HG02943 (cell line): ENCODE measurements at regions not wholly inside any gene's neighbourhood (a gene's known extent, or its start where the extent isn't known, plus 50 kb on each side); places are given as distances from the start of the nearest gene placed in this dataset.

Experiments used
- ATAC-seq: cut with Tn5 transposase; IDR thresholded peaks from one replicate; pipeline ENCODE4 v1.9.1; 2021; ENCODE audit warnings: mild to moderate bottlenecking, low read depth, moderate library complexity; ENCODE audit not compliant: unreplicated experiment

DNA sequence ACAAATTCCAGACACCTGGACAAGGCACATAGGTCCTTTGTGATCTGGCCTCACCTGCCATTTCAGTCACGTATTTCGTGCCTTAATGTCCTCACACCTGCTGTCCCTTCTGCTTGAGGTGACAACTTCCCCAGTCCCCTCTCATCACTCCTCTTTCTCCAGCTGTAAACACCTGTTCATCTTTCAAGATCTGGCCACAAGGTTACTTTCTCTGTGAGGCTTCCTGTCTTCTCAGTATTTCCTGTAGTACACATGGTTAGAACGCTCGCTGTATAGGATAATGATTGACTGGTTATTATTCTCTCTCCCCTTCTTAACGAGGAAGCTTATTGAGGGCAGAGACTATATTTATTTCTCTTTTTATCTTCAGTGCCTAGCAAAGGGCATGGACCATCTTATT, 74.5 kb upstream of the PMFBP1 start:
- peak; percentile 97 for ATAC-seq

DNA sequence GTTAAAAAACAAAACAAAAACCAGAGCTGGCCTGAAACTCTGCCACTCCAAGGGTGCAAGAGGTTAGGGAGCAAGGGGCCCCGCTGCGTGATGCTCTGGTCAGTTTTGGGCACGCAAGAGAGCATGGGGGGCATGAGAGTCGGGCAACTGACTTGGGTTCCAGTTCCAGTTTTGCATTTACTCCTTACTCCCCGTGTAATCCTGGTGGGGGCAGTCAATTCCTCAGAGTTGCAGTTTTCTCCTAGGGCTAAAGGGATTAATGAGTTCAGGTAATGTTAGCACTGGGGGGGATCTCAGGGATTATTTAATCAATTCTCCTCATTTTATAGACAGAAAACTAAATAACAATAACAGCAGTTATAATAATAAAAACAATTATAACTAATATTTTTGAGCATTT, 72.9 kb upstream of the PMFBP1 start:
- no peak for ATAC-seq

DNA sequence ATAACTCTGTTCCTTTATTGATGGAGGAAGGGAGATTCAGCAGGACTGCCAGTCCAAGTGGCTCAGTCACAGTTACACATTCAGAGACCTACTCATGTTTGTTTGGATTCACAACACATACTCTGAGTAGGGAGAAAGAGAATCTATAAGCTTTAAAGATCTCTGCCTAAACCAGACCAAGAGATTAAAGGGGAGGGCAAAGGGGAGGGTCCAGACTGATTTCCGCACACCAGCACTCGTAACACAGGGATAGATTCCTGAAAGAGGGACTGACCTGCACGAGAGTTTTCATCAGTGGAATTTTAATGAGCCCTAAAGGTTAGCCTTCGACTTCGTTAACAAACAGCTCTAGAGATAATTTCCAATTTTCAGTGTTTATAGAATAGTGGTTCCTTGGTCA, 71.7 kb upstream of the PMFBP1 start:
- no peak for ATAC-seq

GRCh38 chr16:72242757-72243156, 70.8 kb upstream of the PMFBP1 start:
- ATAC-seq = no peak

DNA sequence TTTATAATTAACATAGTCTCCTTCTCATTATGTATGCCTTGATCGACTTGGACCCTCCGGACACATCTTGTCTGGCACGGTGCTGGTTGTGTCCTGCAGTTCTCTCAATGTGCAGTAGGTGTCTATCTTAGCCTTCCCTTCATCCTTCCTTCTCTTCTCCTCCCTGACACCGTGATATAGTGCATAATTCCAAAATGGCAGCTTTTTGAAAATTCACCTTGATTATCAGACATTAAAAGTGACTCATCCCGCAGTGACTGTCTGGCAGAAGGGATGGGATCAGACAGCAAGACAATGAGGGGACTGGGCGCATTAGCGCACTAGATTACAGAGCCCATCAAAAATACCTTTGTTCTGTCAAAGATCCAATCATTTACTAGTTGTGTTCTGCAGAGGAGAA, 70.0 kb upstream of the PMFBP1 start:
- no peak for ATAC-seq

GRCh38 chr16:72241008-72241407, 69.1 kb upstream of the PMFBP1 start:
- no peak for ATAC-seq

DNA sequence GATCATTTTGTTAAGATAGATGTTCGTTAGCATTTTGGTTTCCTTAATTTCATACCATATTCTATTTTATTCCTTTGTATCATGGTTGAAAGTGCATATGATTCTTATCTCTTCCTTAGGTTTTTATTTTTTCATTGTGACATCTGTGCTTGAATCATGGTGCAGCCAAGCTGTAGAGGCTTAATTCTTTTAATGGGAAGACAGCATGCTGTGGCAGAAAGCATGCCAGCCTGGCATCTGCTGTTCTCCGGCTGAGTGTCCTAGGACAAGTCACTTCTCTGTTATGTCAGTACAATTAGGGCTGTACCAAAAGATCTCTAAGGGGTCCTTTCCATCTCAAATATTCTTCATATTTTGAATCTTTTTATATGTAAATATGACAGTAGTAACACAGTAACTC, 68.5 kb upstream of the PMFBP1 start:
- ATAC-seq = no peak

- ATAC-seq = no peak
Observed at GRCh38 chr16:72236866-72237265, 64.9 kb upstream of the PMFBP1 start.

- no peak for ATAC-seq
Observed at GRCh38 chr16:72234387-72234786, 62.4 kb upstream of the PMFBP1 start.

GRCh38 chr16:72228014-72228413, 56.1 kb upstream of the PMFBP1 start:
- no peak for ATAC-seq

- no peak for ATAC-seq
Observed at GRCh38 chr16:72226136-72226535, 54.2 kb upstream of the PMFBP1 start.

GRCh38 chr16:72224260-72224768, 52.4 kb upstream of the PMFBP1 start:
- ATAC-seq = no peak

DNA sequence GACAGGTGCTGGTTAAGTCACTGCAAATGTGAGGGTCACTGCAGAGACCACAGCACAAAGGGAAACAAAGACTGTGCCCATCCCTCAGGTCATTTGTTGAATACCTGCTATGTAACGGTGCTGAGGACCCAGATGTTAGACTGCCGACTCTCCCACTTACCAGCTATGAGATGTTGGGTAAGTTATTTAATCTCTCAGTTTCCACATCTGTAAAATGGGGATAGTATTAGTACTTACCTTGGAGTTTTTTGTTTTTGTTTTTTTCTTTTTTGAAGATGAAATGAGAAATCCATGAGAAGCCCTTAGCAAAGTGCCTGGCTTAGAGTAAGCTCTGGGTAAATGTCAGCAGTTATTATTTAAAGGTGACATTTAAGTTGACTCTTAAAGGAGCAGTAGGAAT, 50.5 kb upstream of the PMFBP1 start:
- ATAC-seq = no peak
